HuH-7.5 (cell line): ENCODE measurements at regions not wholly inside any gene's neighbourhood (a gene's known extent, or its start where the extent isn't known, plus 50 kb on each side); places are given as distances from the start of the nearest gene placed in this dataset.

Experiments used
- DNase-seq: peaks from one replicate; pipeline ENCODE4 v3.0.0; 2011; ENCODE audit warnings: low spot score

GRCh38 chr22:46066691-46067090 is 83.6 kb upstream of the PPARA start:
- no peak for DNase-seq

DNA sequence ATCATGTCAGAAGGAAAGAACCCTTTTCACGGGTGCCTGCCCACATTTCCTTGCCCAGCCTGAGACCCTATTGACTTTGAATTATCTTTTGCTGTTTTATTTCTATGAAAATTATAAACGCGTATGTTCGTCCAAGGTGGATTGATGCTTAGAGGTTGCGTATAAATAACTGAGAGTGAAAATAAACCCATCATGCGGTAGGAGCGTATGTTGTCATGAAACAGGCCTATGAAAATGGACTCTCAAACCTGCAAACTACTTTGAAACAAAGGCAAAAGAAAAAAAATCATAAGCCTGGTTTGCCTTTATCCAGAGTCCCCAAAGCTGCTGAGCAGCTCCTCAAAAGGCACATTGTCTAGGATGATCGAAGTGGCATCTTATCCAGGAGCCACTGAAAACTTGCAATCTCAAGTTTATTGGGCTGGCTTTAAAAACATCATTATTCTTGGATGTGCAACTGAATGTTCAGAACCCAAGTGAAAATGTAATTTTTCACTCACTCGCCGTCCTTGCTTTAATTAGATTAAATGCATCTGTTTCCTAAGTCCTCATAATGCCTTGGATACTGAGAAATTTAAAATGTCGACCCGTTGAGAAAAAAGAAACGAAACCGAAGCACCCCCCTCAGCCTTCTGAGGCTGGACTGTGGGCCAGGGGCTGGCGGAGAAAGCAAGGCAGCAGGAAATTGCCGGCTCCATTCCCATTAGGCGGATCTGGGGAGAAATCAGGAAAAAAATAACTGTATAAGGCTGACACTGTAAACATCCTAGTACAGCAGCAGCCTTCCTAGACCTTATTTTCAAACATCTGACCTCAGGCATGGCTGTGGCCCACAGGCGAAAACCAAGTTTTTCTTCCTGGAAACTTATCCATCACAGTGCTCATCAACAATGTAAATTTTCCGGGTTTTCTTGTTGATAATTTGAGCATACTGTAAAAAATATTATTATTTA is 82.9 kb upstream of the PPARA start:
- no peak for DNase-seq

- no peak for DNase-seq
Observed at GRCh38 chr22:46068181-46068592, 82.1 kb upstream of the PPARA start.

GRCh38 chr22:46068593-46069491 is 81.5 kb upstream of the PPARA start:
- no peak for DNase-seq

GRCh38 chr22:46069521-46070214 is 80.7 kb upstream of the PPARA start:
- DNase-seq = no peak

- DNase-seq = no peak
Observed at GRCh38 chr22:46070215-46070802, 80.0 kb upstream of the PPARA start.

DNA sequence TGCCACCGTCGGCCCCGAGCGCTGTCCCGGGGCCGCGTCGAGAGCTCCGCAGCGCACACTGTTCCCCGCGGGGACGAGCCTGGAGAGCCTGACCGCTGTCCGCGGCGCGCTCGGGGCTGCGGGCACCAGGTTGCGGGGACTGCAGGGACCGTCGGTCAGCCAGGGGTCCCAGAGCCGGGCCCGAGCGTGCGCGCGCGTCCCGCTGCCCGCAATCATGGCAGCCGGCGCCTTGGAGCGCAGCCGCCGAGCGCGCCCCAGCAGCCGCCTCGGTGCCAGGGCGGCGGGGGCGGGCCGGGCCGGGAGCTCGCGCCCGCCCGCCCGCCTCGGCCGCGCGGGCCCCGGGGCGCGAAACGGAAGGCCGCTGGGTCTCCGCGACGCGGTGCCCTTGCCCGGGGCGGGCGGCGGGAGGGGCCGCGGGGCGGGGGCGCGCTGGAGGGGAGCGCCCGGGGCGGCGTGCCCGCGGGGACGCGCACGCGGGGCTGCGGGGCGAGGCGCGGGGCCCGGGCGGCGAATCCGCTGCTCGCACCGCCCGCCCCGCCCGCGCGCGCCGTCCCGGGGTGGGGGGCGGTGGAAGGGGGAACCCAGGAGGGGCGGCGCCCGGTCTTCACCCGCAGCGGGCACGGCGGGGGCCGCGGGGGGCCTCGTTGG is 79.4 kb upstream of the PPARA start:
- peak; percentile 59 for DNase-seq

DNA sequence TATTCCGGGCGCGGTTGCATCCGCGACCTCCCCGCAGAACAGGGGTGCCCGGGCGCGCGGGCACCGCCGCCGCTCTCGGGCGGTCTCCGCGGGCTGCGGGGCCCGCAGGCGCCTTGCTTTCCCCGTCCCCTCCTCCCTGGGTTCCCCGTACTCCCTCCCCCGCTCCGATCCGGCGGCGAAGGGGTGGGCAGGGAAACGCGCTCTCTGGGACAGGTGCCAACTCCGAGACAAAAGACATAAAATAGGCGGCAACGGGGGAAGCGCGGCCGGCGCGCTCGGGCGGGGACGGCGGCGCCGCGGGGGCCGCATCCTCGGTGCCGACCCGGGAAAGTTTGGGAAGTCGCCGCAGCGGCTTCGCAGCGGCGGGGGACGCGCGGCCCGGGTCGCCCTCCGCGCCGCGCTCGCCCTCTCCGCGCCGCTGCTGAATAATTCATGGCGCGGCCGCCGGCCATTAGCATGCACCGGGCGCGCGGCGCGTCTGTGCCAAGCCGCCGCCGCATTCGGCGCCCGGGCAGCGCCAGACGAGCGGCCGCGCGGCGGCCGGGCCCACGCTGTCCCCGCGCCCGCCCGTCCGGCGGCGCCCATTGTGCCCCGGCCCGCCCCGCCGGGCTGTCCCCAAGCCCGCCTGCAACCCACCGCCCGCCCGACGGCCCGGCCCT is 78.7 kb upstream of the PPARA start:
- DNase-seq = peak; percentile 54

DNA sequence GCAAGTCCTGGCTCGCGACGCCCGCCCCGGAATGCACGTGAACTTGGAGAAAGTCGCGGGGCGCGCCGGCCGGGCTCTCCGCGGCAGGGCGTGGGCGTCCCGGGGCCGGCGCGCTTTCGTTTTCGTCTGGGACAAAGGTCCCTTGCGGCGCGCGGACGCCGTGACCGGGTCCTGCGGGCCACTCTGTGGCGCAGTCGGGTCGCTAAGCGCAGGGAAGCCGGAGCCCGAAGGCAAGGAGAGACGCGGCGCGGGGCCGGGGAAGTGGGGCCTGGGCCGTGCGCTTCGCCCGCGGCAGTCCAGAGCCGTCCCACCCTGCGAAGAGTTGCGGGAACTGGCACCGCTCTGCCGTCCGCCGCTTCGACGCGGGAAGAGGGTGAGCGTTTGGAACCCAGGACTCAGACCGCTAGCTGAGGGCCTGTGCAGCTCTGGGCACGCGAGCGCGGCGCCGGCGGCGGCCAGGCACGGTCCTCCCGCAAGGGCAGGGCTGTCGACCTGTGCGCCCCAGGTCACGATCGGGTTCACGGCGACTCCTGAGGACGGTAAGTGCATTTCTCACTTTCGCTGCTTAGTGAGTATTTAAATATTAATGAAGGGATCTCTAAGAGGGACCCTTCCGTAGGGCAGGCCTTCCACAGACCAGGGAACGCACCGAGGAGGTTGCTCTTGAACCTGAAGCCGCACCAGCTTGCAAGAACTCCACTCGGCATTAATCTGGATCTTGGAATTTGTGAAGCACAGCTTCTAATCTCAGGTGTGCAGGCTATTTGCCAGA is 78.0 kb upstream of the PPARA start:
- peak; percentile 55 for DNase-seq

GRCh38 chr22:46072981-46073682 is 77.2 kb upstream of the PPARA start:
- DNase-seq = no peak

GRCh38 chr22:46073683-46074504 is 76.4 kb upstream of the PPARA start:
- DNase-seq = no peak

- no peak for DNase-seq
Observed at GRCh38 chr22:46074771-46075551, 75.4 kb upstream of the PPARA start.

DNA sequence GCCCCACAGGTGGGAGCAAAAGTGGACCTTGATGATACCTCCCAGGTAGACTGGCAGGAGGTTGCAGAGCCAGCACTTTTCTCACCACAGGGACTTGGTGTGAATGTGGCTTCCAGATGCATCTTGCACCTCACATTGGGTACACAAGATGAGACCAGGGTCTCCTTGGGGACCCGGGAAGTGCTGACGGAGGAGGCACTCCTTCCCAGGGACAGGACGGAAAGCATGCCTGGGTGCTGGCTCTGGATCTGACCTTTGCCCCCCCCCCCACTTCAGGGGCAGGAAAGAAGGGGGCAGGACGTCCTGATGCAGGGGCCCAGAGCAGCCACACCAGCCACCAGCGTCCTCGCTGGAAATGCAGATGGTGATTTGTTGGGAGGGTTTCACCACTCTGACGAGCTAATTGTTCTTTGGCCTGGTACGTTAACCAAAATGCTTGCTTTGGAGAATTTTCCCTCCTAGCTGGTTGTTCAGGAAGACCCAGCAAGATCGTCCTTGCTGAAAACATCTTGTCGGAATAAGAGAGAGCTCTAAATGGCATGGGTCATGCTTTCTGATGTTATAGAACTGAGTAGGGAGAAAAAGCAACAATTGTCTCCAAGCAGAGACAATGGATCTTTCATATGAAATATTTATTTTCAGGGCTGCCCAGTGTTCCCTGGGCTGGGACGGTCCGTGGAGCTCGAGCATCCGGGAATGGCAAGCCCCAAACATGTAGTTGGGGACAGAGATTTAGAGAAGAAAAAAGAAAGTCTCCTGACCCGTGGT is 74.4 kb upstream of the PPARA start:
- no peak for DNase-seq

DNA sequence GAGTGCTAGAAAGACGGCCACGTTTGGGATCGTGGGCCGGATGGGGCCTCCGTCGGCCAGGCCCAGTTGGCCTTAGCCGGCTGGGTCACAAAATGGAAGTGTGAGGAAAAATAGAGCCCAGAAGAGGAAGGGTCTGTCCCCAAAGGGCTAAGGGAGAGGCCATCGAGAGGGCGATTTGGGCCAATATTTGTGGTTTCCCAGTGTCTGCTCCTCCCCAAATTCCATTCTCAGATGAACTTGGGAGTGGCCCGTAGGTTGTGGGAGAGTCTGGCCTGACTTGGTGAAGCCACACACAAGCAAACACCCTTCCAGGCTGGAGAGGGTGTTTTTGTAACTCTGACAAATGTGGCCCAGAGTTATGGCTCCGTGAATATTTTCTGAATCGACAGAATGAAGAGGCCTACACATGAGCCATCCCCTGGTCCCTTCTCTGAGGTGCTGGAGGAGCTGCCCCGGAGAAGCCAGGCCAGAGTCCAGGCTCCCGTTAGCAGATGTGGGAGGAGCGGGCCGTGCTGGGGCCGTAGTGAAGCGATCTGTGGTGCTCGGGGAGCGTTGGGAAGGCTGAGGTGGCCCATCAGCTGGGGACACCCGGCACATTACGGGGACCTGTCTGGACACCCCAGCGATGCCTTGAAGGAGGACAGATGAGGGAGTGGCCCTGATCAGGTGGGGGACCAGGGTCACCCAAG is 73.5 kb upstream of the PPARA start:
- DNase-seq = no peak

DNA sequence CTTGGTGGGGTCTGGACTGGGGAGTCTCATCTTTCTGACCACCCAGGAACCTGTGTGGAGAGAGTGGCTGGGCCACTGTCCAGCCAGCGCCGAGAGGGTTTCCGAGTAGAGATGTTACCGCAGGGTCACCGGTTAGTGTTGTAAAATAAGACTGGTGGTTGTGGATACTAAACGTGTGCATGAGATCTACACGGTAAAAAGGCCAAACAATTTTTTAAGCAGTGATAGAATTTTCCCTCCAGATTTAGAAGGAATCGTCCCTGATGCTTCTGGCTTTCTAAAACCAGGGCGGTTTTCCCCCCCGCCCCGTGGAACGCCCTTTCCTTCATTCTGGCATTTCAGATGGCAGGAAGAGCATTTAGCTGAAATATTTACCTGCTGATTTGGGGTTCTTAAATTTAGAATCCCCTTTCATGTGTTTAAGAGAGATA is 72.6 kb upstream of the PPARA start:
- no peak for DNase-seq
